ENCODE measurements at regions not wholly inside any gene's neighbourhood (a gene's known extent, or its start where the extent isn't known, plus 50 kb on each side); places are given as distances from the start of the nearest gene placed in this dataset.
"Not testable (repeated sequence)": the region's sequence is repeated elsewhere in the genome, so short reads cannot be mapped to it uniquely, and the experiment has no call there.

- not testable (repeated sequence) for TF ChIP-seq CTCF (conservative IDR thresholded peaks at IDR 0.05; ENCODE audit: low read depth, low read length); EZH2phosphoT487 (IDR thresholded peaks at IDR 0.05; ENCODE audit: borderline replicate concordance, low read length); EZH2 (IDR thresholded peaks at IDR 0.05; ENCODE audit: low read length, unreplicated experiment)
Observed at GRCh38 chr1:47602491-47602890, 164.6 kb downstream of the FOXD2 start.
